Activated CD4-positive, alpha-beta T cell treated with anti-CD3 and anti-CD28 coated beads, Interleukin-2, amount 10 ng/mL, durations not matched to agents 7 days and 5 days (primary cell): ENCODE measurements at regions not wholly inside any gene's neighbourhood (a gene's known extent, or its start where the extent isn't known, plus 50 kb on each side); places are given as distances from the start of the nearest gene placed in this dataset.

Experiments
- CTCF ChIA-PET: fragments of 350-600 bp; sonication (Branson Sonifier 250); formaldehyde crosslinking; loops from one replicate; lab custom pipeline; 2021; ENCODE audit warnings: antibody characterized with exemption; lab: Charles Lee
- POLR2A ChIA-PET: fragments of 350-600 bp; sonication (Branson Sonifier 250); formaldehyde crosslinking; loops from one replicate; lab custom pipeline; 2021; ENCODE audit warnings: antibody characterized with exemption; lab: Charles Lee
- DNase-seq: peaks from one replicate; pipeline ENCODE4 v3.0.0-alpha.2; 2020
- H3K27ac Mint-ChIP-seq: one replicate; pipeline ENCODE4 v1.8.0; 2021; ENCODE audit warnings: mild to moderate bottlenecking, moderate library complexity, mixed read lengths
- H3K27me3 Mint-ChIP-seq: one replicate; pipeline ENCODE4 v1.8.0; 2021; ENCODE audit warnings: mixed read lengths
- H3K36me3 Mint-ChIP-seq: one replicate; pipeline ENCODE4 v1.8.0; 2021; ENCODE audit warnings: low read depth, mixed read lengths
- H3K4me1 Mint-ChIP-seq: one replicate; pipeline ENCODE4 v1.8.0; 2021; ENCODE audit warnings: mixed read lengths
- H3K4me3 Mint-ChIP-seq: one replicate; pipeline ENCODE4 v1.8.0; 2021; ENCODE audit warnings: mild to moderate bottlenecking, moderate library complexity, mixed read lengths
- H3K9me3 Mint-ChIP-seq: one replicate; pipeline ENCODE4 v1.8.0; 2021; ENCODE audit warnings: mixed read lengths

DNA sequence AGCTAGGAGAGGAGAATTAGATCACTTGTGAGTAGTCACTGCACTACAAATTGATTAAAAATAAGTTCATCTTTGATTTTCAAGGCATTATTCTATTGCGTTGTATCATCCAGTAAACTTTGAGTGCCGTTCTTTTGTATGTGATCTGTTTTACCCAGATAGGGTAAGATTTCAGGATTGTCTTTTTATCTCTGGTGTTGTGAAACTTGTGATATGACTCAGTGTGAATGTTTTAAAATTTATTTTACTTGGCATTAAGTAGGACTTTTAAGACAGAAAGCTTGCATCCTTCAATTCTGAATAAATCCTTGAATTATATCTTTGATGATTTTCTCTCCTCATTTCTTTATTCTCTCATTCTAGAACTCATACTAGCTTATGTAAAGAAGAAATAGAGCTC is 93.3 kb upstream of the ADAMTS5 start:
- no peak overlapping the region for H3K4me3 Mint-ChIP-seq
- CTCF ChIA-PET: no interaction called here
- H3K4me1 Mint-ChIP-seq: no peaks in the 10 kb centered on the region
- no peaks in the 10 kb centered on the region for H3K36me3 Mint-ChIP-seq
- H3K9me3 Mint-ChIP-seq: peaks cover 7% of the 10 kb centered on the region
- POLR2A ChIA-PET: no interaction called here
- DNase-seq: no peak
- H3K27me3 Mint-ChIP-seq: no peaks in the 10 kb centered on the region
- no peak overlapping the region for H3K27ac Mint-ChIP-seq

DNA sequence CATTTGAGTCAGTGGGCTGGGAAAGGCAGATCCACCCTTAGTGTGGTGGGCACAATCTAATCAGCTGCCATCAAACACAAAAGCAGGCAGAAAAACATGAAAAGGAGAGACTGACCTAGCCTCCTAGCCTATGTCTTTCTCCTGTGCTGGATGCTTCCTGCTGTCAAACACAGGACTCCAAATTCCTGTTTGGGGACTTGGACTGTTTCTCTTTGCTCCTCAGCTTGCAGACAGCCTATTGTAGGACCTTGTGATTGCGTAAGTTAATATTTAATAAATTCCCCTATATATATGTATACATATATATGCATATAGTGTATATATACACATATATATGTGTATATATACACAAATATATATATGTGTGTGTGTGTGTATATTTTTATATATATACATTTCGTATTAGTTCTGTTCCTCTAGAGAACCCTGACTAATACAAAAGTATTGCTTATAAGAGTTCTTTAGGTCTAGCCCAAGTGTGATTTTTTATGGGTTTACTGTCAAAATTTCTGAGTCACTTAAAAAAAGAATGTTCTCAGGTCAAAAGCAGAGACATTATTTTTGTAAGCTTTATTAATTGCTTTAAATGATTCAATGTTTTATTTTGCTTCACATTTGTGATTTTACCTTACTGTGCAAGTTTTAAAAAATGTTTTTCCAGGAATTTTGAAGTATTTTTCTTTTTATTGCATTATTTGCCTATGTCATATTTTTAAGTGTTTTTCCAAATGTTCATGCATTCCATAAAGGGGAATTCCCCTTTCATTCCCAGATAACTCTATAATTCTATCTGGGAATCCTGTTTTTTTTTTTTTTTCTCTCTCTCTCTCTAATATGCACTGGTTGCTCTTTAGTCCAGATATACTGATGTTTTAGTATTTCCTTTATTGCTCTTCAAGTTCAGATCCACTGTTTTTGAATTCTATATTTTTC is 92.1 kb upstream of the ADAMTS5 start:
- Mint-ChIP-seq H3K27ac (no peak overlapping the region), H3K27me3 (no peaks in the 10 kb centered on the region), H3K4me3 (no peak overlapping the region), H3K4me1 (no peaks in the 10 kb centered on the region), H3K36me3 (no peaks in the 10 kb centered on the region), H3K9me3 (peaks cover 6% of the 10 kb centered on the region)
- ChIA-PET POLR2A (no interaction called here), CTCF (no interaction called here)
- DNase-seq: no peak

DNA sequence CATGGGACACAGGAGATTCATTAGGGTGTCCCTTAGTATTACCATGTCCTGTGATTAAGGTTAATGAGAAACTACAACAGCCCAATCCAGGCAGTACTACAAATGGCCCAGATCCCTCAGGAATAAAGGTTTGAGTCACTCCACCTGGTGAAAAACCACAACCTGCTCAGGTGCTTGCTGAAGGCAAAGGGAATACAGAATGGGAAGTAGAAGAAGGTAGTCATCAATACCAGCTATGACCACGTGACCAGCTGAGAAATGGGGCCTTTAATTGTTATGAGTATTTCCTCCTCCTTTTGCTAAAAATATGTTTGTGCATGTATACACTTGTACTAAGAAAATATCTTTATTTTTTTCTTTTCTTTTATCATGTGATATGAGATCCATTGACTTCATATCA is 91.1 kb upstream of the ADAMTS5 start:
- DNase-seq: no peak
- ChIA-PET CTCF (no interaction called here), POLR2A (no interaction called here)
- H3K36me3 Mint-ChIP-seq: no peaks in the 10 kb centered on the region
- no peaks in the 10 kb centered on the region for H3K27me3 Mint-ChIP-seq
- peaks cover 8% of the 10 kb centered on the region for H3K9me3 Mint-ChIP-seq
- H3K27ac Mint-ChIP-seq: no peak overlapping the region
- H3K4me3 Mint-ChIP-seq: no peak overlapping the region
- no peaks in the 10 kb centered on the region for H3K4me1 Mint-ChIP-seq

DNA sequence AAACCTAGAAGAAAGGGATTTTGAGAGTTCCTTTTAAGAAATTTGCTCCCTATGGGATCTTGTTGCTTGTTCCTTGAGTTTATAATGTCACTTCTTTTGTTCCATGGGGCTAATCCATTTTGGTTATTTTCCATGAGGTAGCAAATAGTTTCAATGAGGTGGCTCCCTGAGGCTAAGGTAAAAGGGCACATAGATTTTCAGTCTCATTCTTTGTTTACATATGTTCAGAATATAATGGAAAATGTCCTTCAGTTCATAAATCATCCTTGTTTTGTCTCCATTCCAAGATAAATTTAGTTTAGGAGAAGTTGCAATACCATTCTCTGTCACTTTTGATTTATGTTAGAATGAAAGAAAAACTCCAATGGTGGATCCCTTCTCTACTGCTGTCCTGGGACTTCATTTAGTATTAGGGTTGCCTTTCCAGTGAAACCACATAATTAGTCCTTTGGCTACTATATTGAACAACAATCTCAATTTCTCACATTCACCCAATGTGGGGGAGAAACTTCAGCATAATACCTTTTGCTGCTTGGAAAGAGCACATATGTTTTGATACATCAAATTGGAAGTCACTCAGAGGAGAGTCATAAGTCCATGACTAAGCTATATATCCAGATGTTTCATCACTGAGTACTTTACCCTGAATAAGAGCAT is 80.9 kb upstream of the ADAMTS5 start:
- ChIA-PET POLR2A (no interaction called here), CTCF (no interaction called here)
- DNase-seq: no peak
- Mint-ChIP-seq H3K27ac (no peak overlapping the region), H3K9me3 (no peaks in the 10 kb centered on the region), H3K4me3 (no peak overlapping the region), H3K36me3 (no peaks in the 10 kb centered on the region), H3K4me1 (no peaks in the 10 kb centered on the region), H3K27me3 (no peaks in the 10 kb centered on the region)

DNA sequence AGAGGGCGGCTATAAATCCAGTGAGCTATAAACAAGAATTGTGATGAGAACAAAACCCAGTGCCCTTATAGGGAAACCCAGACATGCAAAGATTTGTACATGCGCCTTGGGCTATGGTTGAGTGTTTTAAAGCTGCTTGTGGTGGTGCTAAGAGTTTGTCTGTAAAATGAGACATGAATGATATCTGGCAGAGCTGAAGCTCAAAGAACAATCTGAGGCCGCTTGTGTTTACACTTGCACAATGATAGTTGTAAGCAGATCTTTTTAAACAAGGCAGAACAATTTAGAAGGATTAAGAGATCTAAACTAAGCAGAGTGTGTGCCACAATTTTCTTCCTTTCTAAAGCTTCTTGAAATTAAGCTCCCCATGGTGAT is 80.4 kb upstream of the ADAMTS5 start:
- no peaks in the 10 kb centered on the region for H3K27me3 Mint-ChIP-seq
- H3K4me3 Mint-ChIP-seq: no peak overlapping the region
- no peaks in the 10 kb centered on the region for H3K4me1 Mint-ChIP-seq
- H3K9me3 Mint-ChIP-seq: no peaks in the 10 kb centered on the region
- H3K27ac Mint-ChIP-seq: no peak overlapping the region
- DNase-seq: no peak
- ChIA-PET CTCF (no interaction called here), POLR2A (no interaction called here)
- H3K36me3 Mint-ChIP-seq: no peaks in the 10 kb centered on the region

DNA sequence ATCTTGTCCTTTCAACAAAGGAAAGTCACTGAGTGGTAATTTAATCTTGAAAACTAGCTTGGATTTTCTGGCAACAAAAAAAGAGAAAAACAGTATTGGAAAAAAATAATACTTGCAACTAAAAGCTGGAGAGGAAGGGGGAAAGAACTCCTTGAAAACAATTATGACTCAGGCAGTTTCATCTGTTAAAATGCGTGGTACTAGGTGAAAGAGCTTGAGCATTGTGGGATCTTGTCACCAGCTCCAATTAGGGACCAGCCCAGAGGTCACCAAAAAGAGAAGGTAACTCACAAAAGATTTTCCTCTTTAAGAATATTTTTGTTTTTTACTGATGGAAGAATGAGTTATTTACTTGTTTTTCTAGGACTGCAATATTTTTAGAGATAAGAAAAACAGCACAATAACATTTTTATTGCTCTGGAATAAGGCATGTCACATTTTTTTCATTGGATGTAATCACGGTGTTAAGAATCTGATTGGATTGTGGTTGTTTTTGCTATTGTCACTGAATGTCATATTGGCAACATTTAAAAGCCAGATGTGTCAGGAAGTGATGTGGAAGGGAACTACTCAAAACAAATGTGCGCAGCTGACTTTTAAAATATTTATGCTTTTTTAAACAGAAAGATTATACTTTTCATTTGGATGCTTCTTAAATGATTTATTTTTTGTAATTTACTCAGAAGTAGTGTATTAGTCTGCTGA is 78.5 kb upstream of the ADAMTS5 start:
- Mint-ChIP-seq H3K4me1 (no peaks in the 10 kb centered on the region), H3K27ac (no peak overlapping the region), H3K36me3 (no peaks in the 10 kb centered on the region), H3K9me3 (no peaks in the 10 kb centered on the region), H3K4me3 (no peak overlapping the region), H3K27me3 (no peaks in the 10 kb centered on the region)
- no peak for DNase-seq
- ChIA-PET POLR2A (no interaction called here), CTCF (no interaction called here)

DNA sequence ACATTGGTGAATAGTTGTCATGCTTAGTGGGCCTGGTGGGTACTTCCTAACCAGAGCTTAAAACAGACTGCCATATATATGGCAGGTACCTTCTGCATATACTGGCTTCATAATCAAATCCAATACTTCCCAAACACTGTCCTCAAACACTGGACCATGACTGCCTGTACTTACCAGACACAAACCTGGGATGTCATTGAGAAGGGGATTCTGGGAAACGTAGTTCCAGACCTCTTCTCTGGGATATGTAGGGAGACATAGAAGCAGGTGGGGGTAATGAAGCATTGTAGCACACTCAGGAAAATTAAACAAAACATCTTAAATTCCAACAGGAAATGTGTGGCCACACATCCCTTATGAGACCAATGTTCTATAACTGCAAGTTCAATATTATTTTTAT is 76.5 kb upstream of the ADAMTS5 start:
- H3K9me3 Mint-ChIP-seq: no peaks in the 10 kb centered on the region
- no peaks in the 10 kb centered on the region for H3K27me3 Mint-ChIP-seq
- CTCF ChIA-PET: interaction anchor here (1.3 kb wide), 1 partner anchor 12 kb away, joined by 3 read pairs; no protein-coding TSS in a partner anchor

DNA sequence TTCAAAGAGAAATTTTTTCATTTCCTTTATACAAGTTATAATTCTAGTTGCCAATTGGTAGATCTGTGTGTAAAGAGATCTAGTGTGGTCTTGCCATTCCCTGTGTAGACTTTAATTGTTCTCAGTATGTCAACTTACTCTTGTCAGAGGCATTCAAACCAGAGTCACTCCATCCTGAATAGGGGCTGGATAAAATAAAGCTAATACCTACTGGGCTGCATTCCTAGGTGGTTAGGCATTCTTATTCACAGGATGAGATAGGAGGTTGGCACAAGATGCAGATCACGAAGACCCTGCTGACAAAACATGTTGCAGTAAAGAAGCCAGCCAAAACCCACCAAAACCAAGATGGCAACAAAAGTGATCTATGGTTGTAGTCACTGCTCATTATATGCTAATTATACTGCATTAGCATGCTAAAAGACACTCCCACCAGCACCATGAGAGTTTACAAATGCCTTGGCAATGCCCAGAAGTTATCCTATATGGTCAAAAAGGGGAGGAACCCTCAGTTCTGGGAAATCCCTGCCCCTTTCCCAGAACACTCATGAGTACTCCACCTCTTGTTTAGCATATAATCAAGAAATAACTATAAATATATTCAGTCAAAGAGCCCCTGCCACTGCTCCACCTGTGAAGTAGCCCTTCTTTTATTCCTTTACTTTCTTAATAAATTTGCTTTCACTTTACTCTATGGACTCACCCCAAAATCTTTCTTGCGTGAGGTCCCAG is 74.0 kb upstream of the ADAMTS5 start:
- no peaks in the 10 kb centered on the region for H3K4me1 Mint-ChIP-seq
- no peaks in the 10 kb centered on the region for H3K27me3 Mint-ChIP-seq
- no peak for DNase-seq
- no peak overlapping the region for H3K27ac Mint-ChIP-seq
- H3K36me3 Mint-ChIP-seq: no peaks in the 10 kb centered on the region
- H3K9me3 Mint-ChIP-seq: no peaks in the 10 kb centered on the region
- ChIA-PET CTCF (no interaction called here), POLR2A (no interaction called here)
- H3K4me3 Mint-ChIP-seq: no peak overlapping the region

More for the DNA sequence above, 76.5 kb upstream of the ADAMTS5 start:
- no peak for DNase-seq
- POLR2A ChIA-PET: no interaction called here
- H3K4me1 Mint-ChIP-seq: no peaks in the 10 kb centered on the region
- H3K27ac Mint-ChIP-seq: no peak overlapping the region
- H3K36me3 Mint-ChIP-seq: no peaks in the 10 kb centered on the region
- H3K4me3 Mint-ChIP-seq: no peak overlapping the region

DNA sequence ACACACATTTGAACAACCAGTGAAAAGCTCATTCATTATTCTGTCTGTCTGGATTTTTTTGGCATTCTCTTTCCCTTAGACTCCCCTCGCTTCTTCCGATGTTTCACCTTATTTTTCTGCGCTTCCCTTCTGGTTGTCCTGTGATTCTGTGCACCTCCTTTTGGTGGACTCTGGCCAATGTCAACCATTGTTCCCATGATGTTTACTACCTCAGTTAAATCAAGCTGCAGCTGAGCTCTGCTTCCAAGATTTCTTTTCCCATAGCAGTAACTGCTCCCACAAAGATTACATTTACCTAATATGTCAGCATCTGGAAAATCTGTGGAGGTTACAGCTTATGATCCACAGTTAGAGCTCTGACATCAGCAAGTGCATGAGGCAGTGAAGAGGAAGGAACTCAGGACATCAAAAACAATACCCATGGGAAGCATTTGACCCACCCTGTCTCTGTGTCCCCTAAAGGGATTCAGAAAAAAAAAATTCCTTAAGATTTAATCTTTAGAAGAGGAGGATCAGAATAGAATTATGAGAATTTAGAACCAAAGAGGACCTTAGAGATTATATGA is 69.9 kb upstream of the ADAMTS5 start:
- Mint-ChIP-seq H3K36me3 (no peaks in the 10 kb centered on the region), H3K27ac (no peak overlapping the region), H3K4me1 (no peaks in the 10 kb centered on the region), H3K27me3 (no peaks in the 10 kb centered on the region), H3K4me3 (no peak overlapping the region), H3K9me3 (no peaks in the 10 kb centered on the region)
- no peak for DNase-seq
- ChIA-PET CTCF (no interaction called here), POLR2A (no interaction called here)

DNA sequence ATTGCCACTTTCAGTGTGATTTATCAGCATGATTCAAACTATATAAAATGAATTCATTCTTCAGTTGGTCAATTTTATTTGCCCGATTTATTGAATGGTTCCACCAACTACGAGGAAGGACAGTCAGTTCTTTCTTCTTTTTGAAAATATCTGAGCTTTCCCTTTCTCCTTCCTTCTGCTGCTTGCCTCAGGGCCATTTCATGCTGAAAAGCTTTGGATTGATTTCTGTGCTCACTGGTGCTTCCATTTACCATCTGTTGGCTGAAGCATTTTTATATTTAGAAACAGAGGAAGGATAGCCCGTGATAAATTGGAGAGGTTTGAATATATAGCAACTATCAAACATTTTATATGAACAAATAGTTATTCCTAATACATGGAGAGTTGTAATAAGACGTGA is 68.9 kb upstream of the ADAMTS5 start:
- ChIA-PET POLR2A (no interaction called here), CTCF (no interaction called here)
- DNase-seq: no peak
- H3K27ac Mint-ChIP-seq: no peak overlapping the region
- no peak overlapping the region for H3K4me3 Mint-ChIP-seq
- no peaks in the 10 kb centered on the region for H3K36me3 Mint-ChIP-seq
- no peaks in the 10 kb centered on the region for H3K27me3 Mint-ChIP-seq
- no peaks in the 10 kb centered on the region for H3K4me1 Mint-ChIP-seq
- H3K9me3 Mint-ChIP-seq: no peaks in the 10 kb centered on the region

DNA sequence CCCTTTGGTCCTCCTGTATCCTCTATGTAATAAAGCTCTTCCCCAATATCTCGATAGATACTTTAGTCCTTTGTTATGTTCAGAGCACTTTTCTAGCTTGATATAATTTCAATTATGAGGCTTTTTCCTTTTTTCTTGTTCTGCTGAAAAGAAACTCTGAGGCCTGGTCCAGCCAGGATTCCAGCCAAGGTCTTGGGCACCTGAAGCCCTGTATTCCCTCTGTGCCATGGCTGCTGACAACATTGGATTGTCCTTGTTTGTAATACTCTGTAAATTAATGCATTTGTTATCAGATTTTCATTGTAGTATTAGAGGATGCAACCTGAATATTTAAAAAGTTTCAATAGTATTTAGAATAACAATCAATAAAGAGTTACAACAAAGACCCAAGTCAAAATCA is 67.9 kb upstream of the ADAMTS5 start:
- H3K27ac Mint-ChIP-seq: peak overlapping the region; percentile 15
- no peaks in the 10 kb centered on the region for H3K36me3 Mint-ChIP-seq
- no peak overlapping the region for H3K4me3 Mint-ChIP-seq
- H3K27me3 Mint-ChIP-seq: no peaks in the 10 kb centered on the region
- POLR2A ChIA-PET: no interaction called here
- no peak for DNase-seq
- H3K4me1 Mint-ChIP-seq: no peaks in the 10 kb centered on the region
- H3K9me3 Mint-ChIP-seq: no peaks in the 10 kb centered on the region
- CTCF ChIA-PET: no interaction called here

DNA sequence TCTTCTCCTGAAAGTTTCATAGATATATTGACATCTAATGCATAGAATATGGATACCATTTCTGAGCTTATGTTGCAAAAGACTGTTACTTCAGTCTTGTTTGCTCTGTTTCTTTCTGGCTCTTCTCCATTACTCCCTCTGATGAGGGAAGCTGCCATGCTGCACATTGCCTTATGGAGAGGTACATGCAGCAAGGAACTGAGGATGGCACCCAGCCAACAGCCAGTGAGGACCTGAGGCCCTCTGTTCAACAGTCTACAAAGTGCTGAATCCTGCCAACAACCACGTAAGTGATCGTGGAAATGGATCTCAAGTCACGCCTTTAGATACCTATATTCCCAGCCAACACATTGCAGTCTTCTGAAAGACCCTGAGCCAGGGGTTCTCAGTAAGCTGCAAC is 66.6 kb upstream of the ADAMTS5 start:
- Mint-ChIP-seq H3K36me3 (no peaks in the 10 kb centered on the region), H3K27ac (no peak overlapping the region), H3K4me1 (no peaks in the 10 kb centered on the region), H3K27me3 (no peaks in the 10 kb centered on the region), H3K4me3 (no peak overlapping the region), H3K9me3 (no peaks in the 10 kb centered on the region)
- POLR2A ChIA-PET: no interaction called here
- no peak for DNase-seq
- CTCF ChIA-PET: no interaction called here
